ENCODE measurements at regions not wholly inside any gene's neighbourhood (a gene's known extent, or its start where the extent isn't known, plus 50 kb on each side); places are given as distances from the start of the nearest gene placed in this dataset.

GRCh38 chr2:83376731-83377130, 1082.3 kb downstream of the SUCLG1 start:
- TF ChIP-seq CTCF (IDR thresholded peaks at IDR 0.05) (no peak), EP300 (IDR thresholded peaks at IDR 0.05) (no peak)

Measured in ovary (tissue), 3 donors.